Progenitor cell of endocrine pancreas (in vitro differentiated cells): ENCODE measurements at regions not wholly inside any gene's neighbourhood (a gene's known extent, or its start where the extent isn't known, plus 50 kb on each side); places are given as distances from the start of the nearest gene placed in this dataset.
A peak's percentile ranks its signal among the peaks of the same experiment; 100 is the strongest.

Experiments
- DNase-seq: peaks from one replicate; pipeline ENCODE4 v3.0.0; 2021; ENCODE audit warnings: low spot score; ENCODE audit not compliant: unreplicated experiment
- H3K27ac Mint-ChIP-seq: 2 replicates; pipeline ENCODE4 v1.8.0; 2021; ENCODE audit warnings: mild to moderate bottlenecking, moderate library complexity, mixed read lengths
- H3K27me3 Mint-ChIP-seq: 2 replicates; pipeline ENCODE4 v1.8.0; 2021; ENCODE audit warnings: mixed read lengths
- H3K36me3 Mint-ChIP-seq: 2 replicates; pipeline ENCODE4 v1.8.0; 2022; ENCODE audit warnings: mixed read lengths; ENCODE audit not compliant: insufficient read depth
- H3K4me1 Mint-ChIP-seq: 2 replicates; pipeline ENCODE4 v1.8.0; 2021; ENCODE audit warnings: low read depth, mixed read lengths
- H3K4me3 Mint-ChIP-seq: 2 replicates; pipeline ENCODE4 v1.8.0; 2021; ENCODE audit warnings: low read depth, mild to moderate bottlenecking, moderate library complexity, mixed read lengths
- H3K9me3 Mint-ChIP-seq: 2 replicates; pipeline ENCODE4 v1.8.0; 2021; ENCODE audit warnings: low read depth, mixed read lengths
- TF ChIP-seq, protein P1 (sequence below): fragments of 200-600 bp; sonication (generic); IDR thresholded peaks from one replicate; pipeline ENCODE4 v1.5.0; 2021; ENCODE audit warnings: antibody characterized with exemption, mild to moderate bottlenecking; ENCODE audit not compliant: unreplicated experiment

DNA sequence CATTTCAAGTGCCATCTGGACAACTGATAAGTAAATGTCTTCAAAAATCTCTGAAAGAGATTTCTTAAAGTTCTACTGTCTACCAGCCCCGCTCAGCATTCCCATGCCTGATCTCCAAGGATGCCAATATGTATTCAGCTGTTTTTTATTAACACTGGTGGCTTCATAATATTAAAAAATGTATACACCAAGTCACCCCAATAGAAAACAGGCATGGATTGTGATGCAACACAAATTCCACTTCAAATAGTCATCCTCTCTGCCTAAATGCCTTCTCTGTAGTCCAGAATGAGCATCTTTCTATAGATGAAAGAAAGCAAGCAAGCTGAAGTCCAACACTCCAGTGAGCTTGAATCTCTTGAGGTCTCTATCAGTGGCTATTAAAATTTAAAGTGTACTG is 152.2 kb upstream of the PPARGC1A start:
- no peak overlapping the region for H3K4me3 Mint-ChIP-seq
- peaks cover 2% of the 10 kb centered on the region for H3K27me3 Mint-ChIP-seq
- TF ChIP-seq, protein P1, sequence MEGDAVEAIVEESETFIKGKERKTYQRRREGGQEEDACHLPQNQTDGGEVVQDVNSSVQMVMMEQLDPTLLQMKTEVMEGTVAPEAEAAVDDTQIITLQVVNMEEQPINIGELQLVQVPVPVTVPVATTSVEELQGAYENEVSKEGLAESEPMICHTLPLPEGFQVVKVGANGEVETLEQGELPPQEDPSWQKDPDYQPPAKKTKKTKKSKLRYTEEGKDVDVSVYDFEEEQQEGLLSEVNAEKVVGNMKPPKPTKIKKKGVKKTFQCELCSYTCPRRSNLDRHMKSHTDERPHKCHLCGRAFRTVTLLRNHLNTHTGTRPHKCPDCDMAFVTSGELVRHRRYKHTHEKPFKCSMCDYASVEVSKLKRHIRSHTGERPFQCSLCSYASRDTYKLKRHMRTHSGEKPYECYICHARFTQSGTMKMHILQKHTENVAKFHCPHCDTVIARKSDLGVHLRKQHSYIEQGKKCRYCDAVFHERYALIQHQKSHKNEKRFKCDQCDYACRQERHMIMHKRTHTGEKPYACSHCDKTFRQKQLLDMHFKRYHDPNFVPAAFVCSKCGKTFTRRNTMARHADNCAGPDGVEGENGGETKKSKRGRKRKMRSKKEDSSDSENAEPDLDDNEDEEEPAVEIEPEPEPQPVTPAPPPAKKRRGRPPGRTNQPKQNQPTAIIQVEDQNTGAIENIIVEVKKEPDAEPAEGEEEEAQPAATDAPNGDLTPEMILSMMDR, result no peak
- DNase-seq, result no peak
- no peaks in the 10 kb centered on the region for H3K36me3 Mint-ChIP-seq
- H3K27ac Mint-ChIP-seq, result no peak overlapping the region
- peaks cover 5% of the 10 kb centered on the region for H3K4me1 Mint-ChIP-seq
- no peaks in the 10 kb centered on the region for H3K9me3 Mint-ChIP-seq

DNA sequence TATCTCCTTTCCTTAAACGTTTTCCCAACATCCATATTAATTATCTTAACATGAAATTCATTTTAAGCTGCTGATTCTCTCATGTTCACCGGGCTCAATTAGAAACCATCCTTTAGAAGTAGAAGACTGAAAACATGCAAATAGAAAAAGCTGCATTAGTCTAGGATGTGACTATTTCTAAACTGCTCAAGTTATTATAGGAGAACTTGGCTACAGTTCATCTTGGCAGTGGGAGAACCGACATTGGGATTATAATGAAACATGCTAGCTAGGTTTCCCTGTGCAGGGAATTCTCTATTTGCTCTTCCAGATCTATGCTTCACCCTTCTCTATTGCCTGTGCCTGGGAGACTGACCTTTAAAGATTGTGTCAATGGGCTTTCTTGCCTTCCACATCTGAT is 151.0 kb upstream of the PPARGC1A start:
- H3K4me1 Mint-ChIP-seq, result peaks cover 5% of the 10 kb centered on the region
- TF ChIP-seq, protein P1, result no peak

DNA sequence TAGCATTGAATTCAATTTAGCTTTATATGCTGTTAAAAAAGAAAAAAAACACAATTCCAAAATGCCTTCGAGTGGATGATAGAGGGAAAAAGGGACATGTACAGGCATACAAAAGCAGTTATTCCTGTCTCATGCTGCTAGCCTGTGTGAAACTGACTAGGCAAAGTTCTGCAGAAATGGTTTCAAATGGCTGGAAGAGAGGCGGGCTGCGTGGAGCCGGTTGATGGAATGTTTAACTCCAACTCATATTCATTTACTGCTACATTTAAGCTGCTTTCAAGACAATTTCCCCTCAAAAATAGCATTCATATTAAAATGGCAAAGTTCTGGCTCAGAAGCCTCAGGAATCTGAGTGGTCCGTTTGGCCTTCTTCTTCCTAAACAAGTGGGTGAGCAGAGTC is 143.8 kb upstream of the PPARGC1A start:
- Mint-ChIP-seq H3K36me3 (no peaks in the 10 kb centered on the region), H3K27ac (no peak overlapping the region)
- TF ChIP-seq, protein P1, result no peak

More for the DNA sequence above, 151.0 kb upstream of the PPARGC1A start:
- DNase-seq, result no peak
- H3K9me3 Mint-ChIP-seq, result no peaks in the 10 kb centered on the region
- no peak overlapping the region for H3K27ac Mint-ChIP-seq
- no peak overlapping the region for H3K4me3 Mint-ChIP-seq
- H3K27me3 Mint-ChIP-seq, result peaks cover 2% of the 10 kb centered on the region
- no peaks in the 10 kb centered on the region for H3K36me3 Mint-ChIP-seq

DNA sequence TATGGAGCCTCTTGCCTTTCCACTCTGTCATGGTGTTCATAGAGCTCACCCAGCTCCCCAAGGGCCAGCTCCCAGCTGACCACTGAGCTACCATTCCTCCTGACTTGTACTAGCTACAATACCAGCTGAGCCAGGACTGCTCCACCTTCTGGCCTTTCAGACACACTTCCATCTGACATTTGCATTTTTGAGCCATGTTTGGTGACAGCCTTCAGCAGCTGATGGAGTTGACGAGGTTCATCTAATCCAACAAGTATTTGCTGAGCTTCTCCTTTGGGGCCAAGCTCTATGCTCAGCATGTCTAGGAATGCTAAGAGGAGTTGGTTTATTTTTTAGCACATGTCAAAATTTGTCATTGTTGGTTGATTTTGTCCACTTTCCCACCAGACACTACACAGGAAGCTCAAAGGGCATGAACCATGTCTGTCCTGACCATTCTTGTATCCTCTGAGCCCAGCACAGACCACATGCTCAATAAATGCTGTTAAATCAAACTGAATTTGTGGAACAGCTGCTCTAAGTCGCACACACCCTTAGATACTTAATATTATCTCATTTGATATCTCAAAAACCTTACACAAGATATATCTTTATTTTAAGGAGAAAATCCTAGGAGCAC is 142.6 kb upstream of the PPARGC1A start:
- Mint-ChIP-seq H3K27ac (no peak overlapping the region), H3K4me1 (no peaks in the 10 kb centered on the region), H3K27me3 (peaks cover 5% of the 10 kb centered on the region), H3K4me3 (no peak overlapping the region), H3K36me3 (no peaks in the 10 kb centered on the region), H3K9me3 (no peaks in the 10 kb centered on the region)
- TF ChIP-seq, protein P1, result peak; percentile 47
- no peak for DNase-seq

More for the DNA sequence above, 143.8 kb upstream of the PPARGC1A start:
- Mint-ChIP-seq H3K9me3 (no peaks in the 10 kb centered on the region), H3K27me3 (peaks cover 5% of the 10 kb centered on the region), H3K4me3 (no peak overlapping the region), H3K4me1 (no peaks in the 10 kb centered on the region)
- no peak for DNase-seq

DNA sequence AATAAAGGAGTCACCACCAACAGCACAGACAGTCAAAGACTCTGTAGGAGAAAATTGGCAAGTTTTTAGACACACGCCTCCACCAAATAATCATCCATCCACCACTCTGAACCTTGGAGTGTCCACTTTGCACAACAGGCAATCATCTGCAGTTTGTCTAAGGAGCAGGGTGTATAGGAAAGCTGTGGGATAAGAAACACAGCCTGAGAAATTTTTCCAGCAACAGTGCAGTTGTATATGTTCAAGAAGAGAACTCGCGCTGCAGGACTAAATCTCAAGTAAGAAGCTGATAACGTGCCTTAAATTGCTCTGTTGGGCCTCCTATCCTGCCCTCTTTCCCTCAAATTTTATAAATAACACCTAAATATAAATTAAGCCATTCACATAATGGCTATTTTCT is 136.7 kb upstream of the PPARGC1A start:
- peaks cover 15% of the 10 kb centered on the region for H3K27me3 Mint-ChIP-seq
- DNase-seq, result no peak
- H3K4me3 Mint-ChIP-seq, result no peak overlapping the region
- H3K9me3 Mint-ChIP-seq, result no peaks in the 10 kb centered on the region
- H3K27ac Mint-ChIP-seq, result no peak overlapping the region
- H3K4me1 Mint-ChIP-seq, result no peaks in the 10 kb centered on the region
- TF ChIP-seq, protein P1, result no peak
- no peaks in the 10 kb centered on the region for H3K36me3 Mint-ChIP-seq
